Vagina (tissue), 2 donors: ENCODE measurements at regions not wholly inside any gene's neighbourhood (a gene's known extent, or its start where the extent isn't known, plus 50 kb on each side); places are given as distances from the start of the nearest gene placed in this dataset.

ENCODE experiments used
- POLR2A ChIP-seq, 2 donors: fragments of 450-650 bp; IDR thresholded peaks; one replicate each; pipeline ENCODE4 v1.6.1; 2017; ENCODE audit warnings: antibody characterized with exemption in 2 of 2, mild to moderate bottlenecking in 2 of 2, moderate library complexity in 2 of 2
- POLR2AphosphoS5 ChIP-seq, 2 donors: sonication (generic); formaldehyde crosslinking; IDR thresholded peaks; one replicate each; pipeline ENCODE4 v1.9.0; 2017; ENCODE audit warnings: antibody characterized with exemption in 2 of 2, mild to moderate bottlenecking in 2 of 2, low read depth in 1 of 2; ENCODE audit not compliant: insufficient read depth in 1 of 2
- TF ChIP-seq, protein P1 (sequence below), 3 experiments: fragments of 450-650 bp in 2 of 3; fragments of 200-600 bp in 1 of 3; sonication (generic) in 1 of 3; IDR thresholded peaks; one replicate each; pipeline ENCODE4 v1.5.1; 2017 to 2019; ENCODE audit warnings: antibody characterized with exemption in 3 of 3, mild to moderate bottlenecking in 2 of 3, moderate library complexity in 2 of 3

GRCh38 chr4:153064571-153064970, 128.4 kb downstream of the FHDC1 start:
- TF ChIP-seq, protein P1, sequence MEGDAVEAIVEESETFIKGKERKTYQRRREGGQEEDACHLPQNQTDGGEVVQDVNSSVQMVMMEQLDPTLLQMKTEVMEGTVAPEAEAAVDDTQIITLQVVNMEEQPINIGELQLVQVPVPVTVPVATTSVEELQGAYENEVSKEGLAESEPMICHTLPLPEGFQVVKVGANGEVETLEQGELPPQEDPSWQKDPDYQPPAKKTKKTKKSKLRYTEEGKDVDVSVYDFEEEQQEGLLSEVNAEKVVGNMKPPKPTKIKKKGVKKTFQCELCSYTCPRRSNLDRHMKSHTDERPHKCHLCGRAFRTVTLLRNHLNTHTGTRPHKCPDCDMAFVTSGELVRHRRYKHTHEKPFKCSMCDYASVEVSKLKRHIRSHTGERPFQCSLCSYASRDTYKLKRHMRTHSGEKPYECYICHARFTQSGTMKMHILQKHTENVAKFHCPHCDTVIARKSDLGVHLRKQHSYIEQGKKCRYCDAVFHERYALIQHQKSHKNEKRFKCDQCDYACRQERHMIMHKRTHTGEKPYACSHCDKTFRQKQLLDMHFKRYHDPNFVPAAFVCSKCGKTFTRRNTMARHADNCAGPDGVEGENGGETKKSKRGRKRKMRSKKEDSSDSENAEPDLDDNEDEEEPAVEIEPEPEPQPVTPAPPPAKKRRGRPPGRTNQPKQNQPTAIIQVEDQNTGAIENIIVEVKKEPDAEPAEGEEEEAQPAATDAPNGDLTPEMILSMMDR (IDR thresholded peaks at IDR 0.05), result no peak
- TF ChIP-seq POLR2A (IDR thresholded peaks at IDR 0.05) (no peak), POLR2AphosphoS5 (IDR thresholded peaks at IDR 0.05; ENCODE audit: insufficient read depth in 1 of 2, low read depth in 1 of 2) (no peak)
